SK-N-SH (cell line): ENCODE measurements at regions not wholly inside any gene's neighbourhood (a gene's known extent, or its start where the extent isn't known, plus 50 kb on each side); places are given as distances from the start of the nearest gene placed in this dataset.

ENCODE experiments used
- CTCF ChIA-PET: fragments of 300-600, 350-600 bp; formaldehyde crosslinking; extraction: SDS; loops from one replicate; lab custom pipeline; 2021; lab: Yijun Ruan, JAX
- POLR2A ChIA-PET: fragments of 350-600 bp; sonication (Branson Sonifier 250); formaldehyde crosslinking; extraction: SDS; loops from one replicate; lab custom pipeline; 2020; ENCODE audit warnings: antibody characterized with exemption, inconsistent platforms; lab: Yijun Ruan, JAX
- DNase-seq: peaks from one replicate; pipeline ENCODE4 v3.0.0; 2012
- H2AFZ ChIP-seq: fragments of 200-600 bp; sonication (generic); 2 replicates; pipeline ENCODE4 v1.8.1; 2016; ENCODE audit warnings: antibody characterized with exemption, mild to moderate bottlenecking, low read depth
- H3F3A ChIP-seq: fragments of 200-600 bp; sonication (generic); replicated peaks from 2 replicates; pipeline ENCODE3; 2016; ENCODE audit warnings: antibody characterized with exemption, mild to moderate bottlenecking; ENCODE audit not compliant: insufficient read depth
- H3K27ac ChIP-seq, 2 experiments: fragments of 200-500 bp in 1 of 2; fragments of 200-600 bp in 1 of 2; sonication (Bioruptor generic) in 1 of 2; sonication (generic), shearing (Covaris generic) in 1 of 2; 2 replicates each; pipeline versions ENCODE4 v1.5.1 to v1.6.1; 2014 to 2016; ENCODE audit warnings: low read depth in 2 of 2, inconsistent platforms in 1 of 2, low read length in 1 of 2, mild to moderate bottlenecking in 1 of 2, mixed read lengths in 1 of 2
- H3K27me3 ChIP-seq: fragments of 200-600 bp; sonication (generic), shearing (Covaris generic); 2 replicates; pipeline ENCODE4 v1.6.1; 2016; ENCODE audit warnings: mixed run types; ENCODE audit not compliant: insufficient read depth
- H3K36me3 ChIP-seq, 2 experiments: fragments of 200-500 bp in 1 of 2; fragments of 200-600 bp in 1 of 2; sonication (Bioruptor generic) in 1 of 2; sonication (generic) in 1 of 2; replicated peaks in 1 of 2; 2 replicates each; pipeline versions ENCODE3 to v1.5.1; 2014 to 2016; ENCODE audit warnings: low read length in 1 of 2, mild to moderate bottlenecking in 1 of 2; ENCODE audit not compliant: insufficient read depth in 2 of 2, control insufficient read depth in 1 of 2
- H3K4me1 ChIP-seq, 2 experiments: fragments of 200-500 bp in 1 of 2; fragments of 200-600 bp in 1 of 2; sonication (Bioruptor generic) in 1 of 2; sonication (generic), shearing (Covaris generic) in 1 of 2; 2 replicates each; pipeline versions ENCODE4 v1.5.1 to v1.6.1; 2014 to 2016; ENCODE audit warnings: low read depth in 1 of 2, low read length in 1 of 2, mixed run types in 1 of 2; ENCODE audit not compliant: insufficient read depth in 2 of 2, control insufficient read depth in 1 of 2
- H3K4me2 ChIP-seq: fragments of 200-600 bp; sonication (generic), shearing (Covaris generic); 2 replicates; pipeline ENCODE4 v1.6.1; 2017; ENCODE audit warnings: mixed run types
- H3K4me3 ChIP-seq, 2 experiments: fragments of 200-500 bp in 1 of 2; fragments of 200-600 bp in 1 of 2; sonication (Bioruptor generic) in 1 of 2; sonication (generic), shearing (Covaris generic) in 1 of 2; 2 replicates each; pipeline versions ENCODE4 v1.5.1 to v1.8.1; 2014 to 2016; ENCODE audit warnings: low read depth in 2 of 2, inconsistent platforms in 1 of 2, low read length in 1 of 2, mild to moderate bottlenecking in 1 of 2, mixed read lengths in 1 of 2, moderate library complexity in 1 of 2
- H3K79me2 ChIP-seq: fragments of 200-600 bp; sonication (generic); 2 replicates; pipeline ENCODE4 v1.8.1; 2017; ENCODE audit warnings: mild to moderate bottlenecking; ENCODE audit not compliant: insufficient read depth
- H3K9ac ChIP-seq: fragments of 200-600 bp; sonication (generic); 2 replicates; pipeline ENCODE4 v1.6.1; 2017; ENCODE audit warnings: mixed run types
- H3K9me2 ChIP-seq: fragments of 200-600 bp; sonication (generic); 2 replicates; pipeline ENCODE4 v1.6.1; 2017; ENCODE audit warnings: mixed run types
- H3K9me3 ChIP-seq: fragments of 200-600 bp; sonication (generic); 2 replicates; pipeline ENCODE4 v1.6.1; 2017; ENCODE audit warnings: mixed run types, mild to moderate bottlenecking, moderate library complexity
- H4K20me1 ChIP-seq: fragments of 200-600 bp; sonication (generic); 2 replicates; pipeline ENCODE4 v1.6.1; 2017; ENCODE audit warnings: mild to moderate bottlenecking, mixed run types; ENCODE audit not compliant: insufficient read depth
- CHD2 ChIP-seq: fragments of 150-350 bp; IDR thresholded peaks from 2 replicates; pipeline ENCODE4 v1.6.1; 2018; ENCODE audit warnings: low read length; ENCODE audit not compliant: partially characterized antibody
- EZH2phosphoT487 ChIP-seq: fragments of 200-600 bp; sonication (generic); IDR thresholded peaks from 2 replicates; pipeline ENCODE4 v1.6.1; 2017; ENCODE audit warnings: low read depth, mixed run types, mild to moderate bottlenecking, antibody characterized with exemption, moderate library complexity, borderline replicate concordance
- FOXJ3 ChIP-seq: sonication (generic); formaldehyde crosslinking; IDR thresholded peaks from 2 replicates; pipeline ENCODE4 v1.5.1; 2020; ENCODE audit warnings: mild to moderate bottlenecking, missing genetic modification reagents
- FOXM1 ChIP-seq: IDR thresholded peaks from 2 replicates; pipeline ENCODE4 v1.4.0; 2012; ENCODE audit warnings: low read depth, mild to moderate bottlenecking
- GATA2 ChIP-seq: sonication (generic); formaldehyde crosslinking; IDR thresholded peaks from 2 replicates; pipeline ENCODE4 v1.5.0; 2020; ENCODE audit warnings: mild to moderate bottlenecking, missing genetic modification reagents
- JUND ChIP-seq: IDR thresholded peaks from 2 replicates; pipeline ENCODE4 v1.4.0; 2012
- MEF2A ChIP-seq: IDR thresholded peaks from 2 replicates; pipeline ENCODE4 v1.4.0; 2012; ENCODE audit warnings: low read depth, borderline replicate concordance
- MXI1 ChIP-seq: IDR thresholded peaks from 2 replicates; pipeline ENCODE4 v1.6.1; 2012; ENCODE audit warnings: mild to moderate bottlenecking, low read depth, low read length, improper control_type of control experiment
- NRF1 ChIP-seq: IDR thresholded peaks from 2 replicates; pipeline ENCODE4 v1.6.1; 2012; ENCODE audit warnings: low read depth, mild to moderate bottlenecking, low read length
- PBX3 ChIP-seq: IDR thresholded peaks from 2 replicates; pipeline ENCODE4; 2012
- POLR2AphosphoS5 ChIP-seq: IDR thresholded peaks from 2 replicates; pipeline ENCODE4 v1.6.1; 2012; ENCODE audit warnings: low read depth, low read length
- RAD21 ChIP-seq: IDR thresholded peaks from 2 replicates; pipeline ENCODE4 v1.6.1; 2012; ENCODE audit warnings: mild to moderate bottlenecking, low read length
- RXRA ChIP-seq: IDR thresholded peaks from 2 replicates; pipeline ENCODE4 v1.4.0; 2012; ENCODE audit warnings: low read depth, mild to moderate bottlenecking, borderline replicate concordance
- SMC3 ChIP-seq: IDR thresholded peaks from 2 replicates; pipeline ENCODE4 v1.6.1; 2012; ENCODE audit warnings: low read depth, low read length, improper control_type of control experiment
- TAF1 ChIP-seq: IDR thresholded peaks from 2 replicates; pipeline ENCODE4 v1.6.1; 2012; ENCODE audit warnings: low read depth, mild to moderate bottlenecking, low read length, moderate library complexity, borderline replicate concordance
- USF1 ChIP-seq: IDR thresholded peaks from 2 replicates; pipeline ENCODE4 v1.4.0; 2012; ENCODE audit warnings: low read depth, borderline replicate concordance
- YY1 ChIP-seq: IDR thresholded peaks from 2 replicates; pipeline ENCODE4 v1.4.0; 2012; ENCODE audit warnings: low read depth, mild to moderate bottlenecking
- ZBTB33 ChIP-seq: IDR thresholded peaks from 2 replicates; pipeline ENCODE4 v1.4.0; 2012; ENCODE audit warnings: low read depth, borderline replicate concordance
- WGBS: methylation state at CpG from one replicate; pipeline ENCODE4 v1.1.6; 2017; ENCODE audit warnings: low lambda C conversion rate; 5-methylcytosine and 5-hydroxymethylcytosine counted together

- no peaks in the 10 kb centered on the region for H4K20me1 ChIP-seq
- 8% methylated on average over 13 of the region's 13 CpGs for WGBS
- no peak overlapping the region for H3K9ac ChIP-seq
- POLR2A ChIA-PET, result no interaction called here
- H3F3A ChIP-seq, result no peaks in the 10 kb centered on the region
- H3K4me1 ChIP-seq, result no peaks in the 10 kb centered on the region
- no peaks in the 10 kb centered on the region for H3K36me3 ChIP-seq
- no peak overlapping the region for H3K4me3 ChIP-seq
- H3K9me2 ChIP-seq, result no peaks in the 10 kb centered on the region
- H3K27ac ChIP-seq, result no peak overlapping the region
- no peak for TF ChIP-seq JUND
- TF ChIP-seq YY1, result no peak
- TF ChIP-seq, all 33 proteins: peak for 0
- DNase-seq, result no peak
- H3K9me3 ChIP-seq, result no peaks in the 10 kb centered on the region
- 0 out of 2 replicates have a peak overlapping the region, but pooled peaks have one; percentile 1 for H3K4me2 ChIP-seq
- CTCF ChIA-PET, result interaction anchor here (1.0 to 1.4 kb wide), 2 partner anchors 35 to 198 kb away, joined by 3 to 5 read pairs; no protein-coding TSS in a partner anchor
- no peak overlapping the region for H2AFZ ChIP-seq
- no peaks in the 10 kb centered on the region for H3K79me2 ChIP-seq
- H3K27me3 ChIP-seq, result peaks cover 59% of the 10 kb centered on the region
These were observed 190.6 kb upstream of the FOXF1 start for GRCh38 chr16:86319585-86320236.

GRCh38 chr16:86320237-86320595 is 190.1 kb upstream of the FOXF1 start:
- H3K9me2 ChIP-seq, result no peaks in the 10 kb centered on the region
- H3K4me2 ChIP-seq, result 0 out of 2 replicates have a peak overlapping the region, but pooled peaks have one; percentile 1
- ChIA-PET CTCF (interaction anchor here (1.0 to 1.4 kb wide), 2 partner anchors 36 to 197 kb away, joined by 3 to 5 read pairs; no protein-coding TSS in a partner anchor), POLR2A (no interaction called here)
- H3K27me3 ChIP-seq, result peaks cover 58% of the 10 kb centered on the region
- TF ChIP-seq YY1, result no peak
- no peak for TF ChIP-seq POLR2AphosphoS5
- no peak for TF ChIP-seq EZH2phosphoT487
- no peak for TF ChIP-seq CHD2
- TF ChIP-seq GATA2 (CRISPR knock-in tag), result no peak
- no peak for TF ChIP-seq MEF2A
- TF ChIP-seq SMC3, result no peak
- no peak for TF ChIP-seq FOXM1
- no peak for TF ChIP-seq FOXJ3
- TF ChIP-seq RAD21, result no peak
- no peak for TF ChIP-seq MXI1
- TF ChIP-seq ZBTB33, result no peak
- no peak for TF ChIP-seq TAF1
- no peak for TF ChIP-seq PBX3
- no peak for TF ChIP-seq NRF1
- no peak for TF ChIP-seq USF1
- no peak for TF ChIP-seq RXRA
- no peaks in the 10 kb centered on the region for H3K36me3 ChIP-seq
- DNase-seq, result no peak
- H3K4me1 ChIP-seq, result no peaks in the 10 kb centered on the region
- H3K9ac ChIP-seq, result no peak overlapping the region
- H2AFZ ChIP-seq, result no peak overlapping the region
- H3K79me2 ChIP-seq, result no peaks in the 10 kb centered on the region
- H3F3A ChIP-seq, result no peaks in the 10 kb centered on the region
- no peak overlapping the region for H3K4me3 ChIP-seq
- WGBS, result 13% methylated on average over 3 of the region's 3 CpGs
- H3K27ac ChIP-seq, result no peak overlapping the region
- H4K20me1 ChIP-seq, result no peaks in the 10 kb centered on the region
- H3K9me3 ChIP-seq, result no peaks in the 10 kb centered on the region
